NK-92 treated with Interleukin-12 subunit alpha and Interleukin-12 subunit beta, amount 100 ng/mL, for 24 hours (cell line): ENCODE measurements at regions not wholly inside any gene's neighbourhood (a gene's known extent, or its start where the extent isn't known, plus 50 kb on each side); places are given as distances from the start of the nearest gene placed in this dataset.

ENCODE experiments used
- DNase-seq: peaks from one replicate; lab custom pipeline; 2025; lab: John Stamatoyannopoulos, UW

- DNase-seq = no peak
These were observed 91.8 kb upstream of the ZNF521 start for GRCh38 chr18:25443776-25444175.

DNA sequence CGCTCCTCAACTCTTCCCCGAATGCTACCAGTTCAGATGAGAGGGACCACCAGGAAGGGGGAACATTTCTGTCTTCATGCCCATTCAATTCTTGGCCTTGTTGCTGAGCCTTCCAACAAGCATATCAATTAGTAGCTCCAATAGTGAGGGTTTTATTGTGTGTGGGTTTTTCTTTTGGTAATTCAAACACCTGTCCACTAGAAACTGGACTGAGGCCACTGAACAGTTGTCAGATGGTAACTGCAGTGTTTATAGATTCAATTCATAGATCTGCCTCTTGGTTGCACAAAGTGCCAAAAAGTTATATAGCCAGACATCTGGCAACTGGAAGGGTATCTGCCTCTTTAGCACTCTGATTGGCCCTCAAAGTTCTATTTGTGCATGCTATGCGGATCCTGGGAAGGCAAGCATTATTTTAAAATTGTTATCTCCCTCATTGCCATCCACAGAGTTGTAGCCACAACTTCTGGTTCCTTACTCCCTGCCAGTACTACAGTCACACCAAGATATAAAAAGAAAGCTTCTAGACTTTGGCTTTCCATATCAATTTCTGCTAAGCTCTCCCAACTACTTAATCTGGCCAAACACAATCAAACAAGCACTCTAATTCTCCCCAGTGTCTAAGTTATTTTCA, 83.3 kb upstream of the ZNF521 start:
- no peak for DNase-seq

DNA sequence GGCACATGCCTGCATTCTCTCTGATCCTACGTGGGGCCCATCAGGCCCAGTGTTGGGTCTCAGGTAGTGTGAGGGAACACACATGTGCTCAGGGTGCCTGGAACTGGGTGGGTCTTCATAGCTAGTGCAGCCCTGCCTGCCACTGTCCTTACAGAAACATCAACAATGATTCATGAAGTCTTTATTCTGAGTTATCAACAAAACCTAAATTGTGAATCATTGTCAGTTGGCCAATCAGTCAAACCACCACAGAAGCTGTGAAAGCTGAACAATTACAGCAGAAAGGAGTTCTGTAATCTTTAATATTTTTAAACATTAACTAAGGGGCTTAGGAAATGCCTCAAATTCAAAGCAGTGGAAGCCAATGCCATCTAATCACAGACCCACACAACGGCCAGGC, 82.8 kb upstream of the ZNF521 start:
- no peak for DNase-seq

- DNase-seq = no peak
These were observed 81.6 kb upstream of the ZNF521 start for GRCh38 chr18:25433590-25433989.

- DNase-seq = no peak
These were observed 73.1 kb upstream of the ZNF521 start for GRCh38 chr18:25425024-25425423.

- DNase-seq = no peak
These were observed 71.8 kb upstream of the ZNF521 start for GRCh38 chr18:25423760-25424159.

DNA sequence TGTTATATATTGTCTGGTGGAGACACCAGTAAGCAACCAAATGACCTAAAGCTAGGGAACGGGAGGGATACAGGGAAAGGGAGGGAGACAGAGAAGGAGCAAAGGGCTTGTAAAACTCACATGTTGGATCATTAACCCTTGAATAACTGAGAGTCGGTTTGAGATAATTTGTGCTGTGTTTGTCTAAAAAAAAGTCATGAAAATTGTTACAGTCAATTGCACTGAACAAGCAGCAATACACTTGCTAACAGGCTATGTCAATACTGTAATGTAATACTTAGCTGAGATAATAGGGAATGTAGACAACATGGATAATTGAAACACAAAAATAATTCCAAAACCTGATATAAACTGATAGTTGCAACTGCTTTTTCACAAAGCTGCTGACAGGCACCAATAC, 71.3 kb upstream of the ZNF521 start:
- DNase-seq = no peak

- DNase-seq = no peak
These were observed 70.3 kb upstream of the ZNF521 start for GRCh38 chr18:25422230-25422629.

GRCh38 chr18:25420077-25420825, 68.3 kb upstream of the ZNF521 start:
- no peak for DNase-seq

- no peak for DNase-seq
These were observed 64.4 kb upstream of the ZNF521 start for GRCh38 chr18:25416374-25416773.

GRCh38 chr18:25409971-25410370, 58.0 kb upstream of the ZNF521 start:
- no peak for DNase-seq

GRCh38 chr18:25408293-25408692, 56.3 kb upstream of the ZNF521 start:
- DNase-seq = no peak
